ENCODE measurements at regions not wholly inside any gene's neighbourhood (a gene's known extent, or its start where the extent isn't known, plus 50 kb on each side); places are given as distances from the start of the nearest gene placed in this dataset.

GRCh38 chr2:14301331-14301730, 331.2 kb upstream of the LRATD1 start:
- intact Hi-C loops (cut with DNase I, micrococcal nuclease): no loop called here
- no peak overlapping the region for H3K4me3 Mint-ChIP-seq
- ATAC-seq (no peak), DNase-seq (no peak)
- ChIA-PET CTCF (interaction anchor here (1.0 kb wide), 1 partner anchor 11 kb away, joined by 3 read pairs; no protein-coding TSS in a partner anchor), POLR2A (no interaction called here)
- no peaks in the 10 kb centered on the region for H3K27me3 Mint-ChIP-seq
- H3K9me3 Mint-ChIP-seq (ENCODE audit: low read depth): no peaks in the 10 kb centered on the region
- no peaks in the 10 kb centered on the region for H3K4me1 Mint-ChIP-seq
- no peaks in the 10 kb centered on the region for H3K36me3 Mint-ChIP-seq (ENCODE audit: low read depth)
- no peak overlapping the region for H3K27ac Mint-ChIP-seq

GRCh38 chr2:14303366-14304115, 329.0 kb upstream of the LRATD1 start:
- ChIA-PET CTCF (no interaction called here), POLR2A (no interaction called here)
- Mint-ChIP-seq H3K27me3 (no peaks in the 10 kb centered on the region), H3K36me3 (ENCODE audit: low read depth) (no peaks in the 10 kb centered on the region), H3K4me3 (no peak overlapping the region), H3K4me1 (no peaks in the 10 kb centered on the region), H3K9me3 (ENCODE audit: low read depth) (no peaks in the 10 kb centered on the region), H3K27ac (no peak overlapping the region)
- ATAC-seq (no peak), DNase-seq (no peak)
- intact Hi-C loops (cut with DNase I, micrococcal nuclease): no loop called here

GRCh38 chr2:14304326-14304725, 328.2 kb upstream of the LRATD1 start:
- Mint-ChIP-seq H3K27me3 (no peaks in the 10 kb centered on the region), H3K4me1 (no peaks in the 10 kb centered on the region), H3K4me3 (no peak overlapping the region), H3K9me3 (ENCODE audit: low read depth) (no peaks in the 10 kb centered on the region), H3K27ac (no peak overlapping the region), H3K36me3 (ENCODE audit: low read depth) (no peaks in the 10 kb centered on the region)
- ChIA-PET POLR2A (no interaction called here), CTCF (no interaction called here)
- DNase-seq: no peak
- intact Hi-C loops (cut with DNase I, micrococcal nuclease): no loop called here
- ATAC-seq: no peak

GRCh38 chr2:14306268-14306861, 326.2 kb upstream of the LRATD1 start:
- Mint-ChIP-seq H3K36me3 (ENCODE audit: low read depth) (no peaks in the 10 kb centered on the region), H3K4me1 (no peaks in the 10 kb centered on the region), H3K9me3 (ENCODE audit: low read depth) (peaks cover 3% of the 10 kb centered on the region), H3K27ac (no peak overlapping the region), H3K4me3 (no peak overlapping the region), H3K27me3 (peaks cover 2% of the 10 kb centered on the region)
- intact Hi-C loops (cut with DNase I, micrococcal nuclease): no loop called here
- no peak for ATAC-seq
- DNase-seq: no peak
- POLR2A ChIA-PET: no interaction called here
- CTCF ChIA-PET: no interaction called here

- no peaks in the 10 kb centered on the region for H3K4me1 Mint-ChIP-seq
- no peak overlapping the region for H3K27ac Mint-ChIP-seq
- ChIA-PET POLR2A (no interaction called here), CTCF (no interaction called here)
- DNase-seq: no peak
- no peak overlapping the region for H3K4me3 Mint-ChIP-seq
- intact Hi-C loops (cut with DNase I, micrococcal nuclease): no loop called here
- peaks cover 3% of the 10 kb centered on the region for H3K9me3 Mint-ChIP-seq (ENCODE audit: low read depth)
- H3K27me3 Mint-ChIP-seq: peaks cover 2% of the 10 kb centered on the region
- ATAC-seq: no peak
- H3K36me3 Mint-ChIP-seq (ENCODE audit: low read depth): no peaks in the 10 kb centered on the region
Measured at GRCh38 chr2:14313341-14313740, 319.2 kb upstream of the LRATD1 start.

- Mint-ChIP-seq H3K27ac (no peak overlapping the region), H3K27me3 (no peaks in the 10 kb centered on the region), H3K4me1 (no peaks in the 10 kb centered on the region), H3K9me3 (ENCODE audit: low read depth) (no peaks in the 10 kb centered on the region), H3K36me3 (ENCODE audit: low read depth) (no peaks in the 10 kb centered on the region), H3K4me3 (no peak overlapping the region)
- ATAC-seq (no peak), DNase-seq (no peak)
- intact Hi-C loops (cut with DNase I, micrococcal nuclease): no loop called here
- CTCF ChIA-PET: no interaction called here
- POLR2A ChIA-PET: no interaction called here
Measured at GRCh38 chr2:14316594-14316993, 315.9 kb upstream of the LRATD1 start.

GRCh38 chr2:14321357-14321756, 311.2 kb upstream of the LRATD1 start:
- CTCF ChIA-PET: no interaction called here
- Mint-ChIP-seq H3K27ac (no peak overlapping the region), H3K36me3 (ENCODE audit: low read depth) (no peaks in the 10 kb centered on the region), H3K27me3 (no peaks in the 10 kb centered on the region), H3K9me3 (ENCODE audit: low read depth) (no peaks in the 10 kb centered on the region), H3K4me3 (no peak overlapping the region), H3K4me1 (no peaks in the 10 kb centered on the region)
- intact Hi-C loops (cut with DNase I, micrococcal nuclease): no loop called here
- no peak for DNase-seq
- POLR2A ChIA-PET: no interaction called here
- ATAC-seq: no peak

GRCh38 chr2:14322306-14322705, 310.2 kb upstream of the LRATD1 start:
- CTCF ChIA-PET: no interaction called here
- intact Hi-C loops (cut with DNase I, micrococcal nuclease): no loop called here
- POLR2A ChIA-PET: no interaction called here
- Mint-ChIP-seq H3K36me3 (ENCODE audit: low read depth) (no peaks in the 10 kb centered on the region), H3K9me3 (ENCODE audit: low read depth) (no peaks in the 10 kb centered on the region), H3K4me3 (no peak overlapping the region), H3K27ac (no peak overlapping the region), H3K4me1 (no peaks in the 10 kb centered on the region), H3K27me3 (no peaks in the 10 kb centered on the region)
- ATAC-seq (no peak), DNase-seq (no peak)

- intact Hi-C loops (cut with DNase I, micrococcal nuclease): no loop called here
- Mint-ChIP-seq H3K4me1 (no peaks in the 10 kb centered on the region), H3K27me3 (no peaks in the 10 kb centered on the region), H3K4me3 (no peak overlapping the region), H3K36me3 (ENCODE audit: low read depth) (no peaks in the 10 kb centered on the region), H3K27ac (no peak overlapping the region), H3K9me3 (ENCODE audit: low read depth) (peaks cover 4% of the 10 kb centered on the region)
- ATAC-seq (no peak), DNase-seq (no peak)
- POLR2A ChIA-PET: no interaction called here
- CTCF ChIA-PET: no interaction called here
Measured at GRCh38 chr2:14324308-14324707, 308.2 kb upstream of the LRATD1 start.

- ATAC-seq: no peak
- no peaks in the 10 kb centered on the region for H3K36me3 Mint-ChIP-seq (ENCODE audit: low read depth)
- no peak overlapping the region for H3K4me3 Mint-ChIP-seq
- ChIA-PET POLR2A (no interaction called here), CTCF (no interaction called here)
- no peak for DNase-seq
- no peak overlapping the region for H3K27ac Mint-ChIP-seq
- H3K9me3 Mint-ChIP-seq (ENCODE audit: low read depth): peaks cover 8% of the 10 kb centered on the region
- H3K27me3 Mint-ChIP-seq: no peaks in the 10 kb centered on the region
- intact Hi-C loops (cut with DNase I, micrococcal nuclease): no loop called here
- H3K4me1 Mint-ChIP-seq: no peaks in the 10 kb centered on the region
Measured at GRCh38 chr2:14330884-14331283, 301.6 kb upstream of the LRATD1 start.

GRCh38 chr2:14336759-14337382, 295.6 kb upstream of the LRATD1 start:
- POLR2A ChIA-PET: no interaction called here
- DNase-seq (no peak), ATAC-seq (no peak)
- CTCF ChIA-PET: no interaction called here
- no peaks in the 10 kb centered on the region for H3K27me3 Mint-ChIP-seq
- H3K4me3 Mint-ChIP-seq: no peak overlapping the region
- intact Hi-C loops (cut with DNase I, micrococcal nuclease): no loop called here
- no peak overlapping the region for H3K27ac Mint-ChIP-seq
- no peaks in the 10 kb centered on the region for H3K4me1 Mint-ChIP-seq
- peaks cover 4% of the 10 kb centered on the region for H3K9me3 Mint-ChIP-seq (ENCODE audit: low read depth)
- no peaks in the 10 kb centered on the region for H3K36me3 Mint-ChIP-seq (ENCODE audit: low read depth)

- no peak for ATAC-seq
Measured at GRCh38 chr2:14340703-14341102, 291.8 kb upstream of the LRATD1 start.

More at GRCh38 chr2:14340703-14341102, 291.8 kb upstream of the LRATD1 start:
- H3K9me3 Mint-ChIP-seq (ENCODE audit: low read depth): no peaks in the 10 kb centered on the region
- H3K27me3 Mint-ChIP-seq: no peaks in the 10 kb centered on the region
- POLR2A ChIA-PET: no interaction called here
- CTCF ChIA-PET: no interaction called here
- no peaks in the 10 kb centered on the region for H3K36me3 Mint-ChIP-seq (ENCODE audit: low read depth)
- DNase-seq: no peak
- no peak overlapping the region for H3K4me3 Mint-ChIP-seq
- H3K27ac Mint-ChIP-seq: no peak overlapping the region
- H3K4me1 Mint-ChIP-seq: no peaks in the 10 kb centered on the region
- intact Hi-C loops (cut with DNase I, micrococcal nuclease): no loop called here
